Lung (tissue), 11 donors: ENCODE measurements at regions not wholly inside any gene's neighbourhood (a gene's known extent, or its start where the extent isn't known, plus 50 kb on each side); places are given as distances from the start of the nearest gene placed in this dataset.
"Not testable (repeated sequence)": the region's sequence is repeated elsewhere in the genome, so short reads cannot be mapped to it uniquely, and the experiment has no call there.

Experiments used
- ATAC-seq: fragments of 200-7000 bp; cut with Tn5 transposase; one replicate; pipeline ENCODE4 v1.9.1; 2020; ENCODE audit warnings: moderate number of reproducible peaks; ENCODE audit not compliant: insufficient read depth, low FRiP score
- DNase-seq, 3 donors: peaks; one replicate each; pipeline ENCODE4 v3.0.0-alpha.2; 2013 to 2017
- H3K27ac ChIP-seq, 2 donors: one replicate each; pipeline ENCODE4 v1.5.1; 2013; ENCODE audit warnings: mild to moderate bottlenecking in 2 of 2, moderate library complexity in 2 of 2, control low read depth in 1 of 2, inconsistent platforms in 1 of 2, low read depth in 1 of 2, low read length in 1 of 2
- H3K27me3 ChIP-seq, 3 donors: one replicate each; pipeline ENCODE4 v1.5.1; 2013; ENCODE audit warnings: low read length in 2 of 3; ENCODE audit not compliant: control insufficient read depth in 3 of 3, insufficient read depth in 3 of 3
- H3K36me3 ChIP-seq, 4 donors: one replicate each; pipeline ENCODE4 v1.5.1; 2013; ENCODE audit warnings: low read length in 4 of 4, mild to moderate bottlenecking in 1 of 4, moderate library complexity in 1 of 4; ENCODE audit not compliant: control insufficient read depth in 4 of 4, insufficient read depth in 4 of 4
- H3K4me1 ChIP-seq, 5 donors: one replicate each; pipeline ENCODE4 v1.5.1; 2013; ENCODE audit warnings: low read length in 5 of 5, mild to moderate bottlenecking in 2 of 5, moderate library complexity in 1 of 5; ENCODE audit not compliant: control insufficient read depth in 5 of 5, insufficient read depth in 5 of 5
- H3K4me3 ChIP-seq: one replicate; pipeline ENCODE4 v1.5.1; 2013; ENCODE audit warnings: mild to moderate bottlenecking, control low read depth, moderate library complexity
- H3K9ac ChIP-seq, 2 donors: one replicate each; pipeline ENCODE4 v1.5.1; 2013; ENCODE audit warnings: low read length in 2 of 2, control low read depth in 1 of 2; ENCODE audit not compliant: insufficient read depth in 1 of 2
- H3K9me3 ChIP-seq, 4 donors: one replicate each; pipeline ENCODE4 v1.5.1; 2013; ENCODE audit warnings: low read length in 3 of 4, mild to moderate bottlenecking in 1 of 4, moderate library complexity in 1 of 4; ENCODE audit not compliant: control insufficient read depth in 4 of 4, insufficient read depth in 3 of 4
- CTCF ChIP-seq: IDR thresholded peaks from 2 replicates; pipeline ENCODE4 v1.5.1; 2012; ENCODE audit warnings: mild to moderate bottlenecking; ENCODE audit errors: control extremely low read depth, extremely low read depth
- WGBS, 2 donors: extraction: QIAGEN DNeasy Blood & Tissue Kit; methylation state at CpG; one replicate each; pipeline ENCODE4 v1.1.7; 2013; 5-methylcytosine and 5-hydroxymethylcytosine counted together
- donor health status: control.
- donor health status: control.
- donor health status: Bipolar disorder and iron deficiency.
- donor health status: healthy.
- donor health status: DM: yes; HTN: yes; CAD: no.

GRCh38 chr2:8555543-8555942 is 126.3 kb upstream of the ID2 start:
- 97 to 98% methylated on average over 2 of the region's 2 CpGs for WGBS, 2 donors
- H3K27me3 ChIP-seq: no peaks in the 10 kb centered on the region
- H3K27ac ChIP-seq: no peak overlapping the region
- H3K9ac ChIP-seq: no peak overlapping the region
- DNase-seq (no peak), ATAC-seq (no peak)
- TF ChIP-seq CTCF: no peak
- no peak overlapping the region for H3K4me3 ChIP-seq
- peaks cover 0 to 8% (median 2%) of the 10 kb centered on the region in 4 donors for H3K9me3 ChIP-seq
- H3K4me1 ChIP-seq: peaks cover 0 to 11% (median 0%) of the 10 kb centered on the region in 5 donors
- no peaks in the 10 kb centered on the region for H3K36me3 ChIP-seq

GRCh38 chr2:8558096-8558495 is 123.8 kb upstream of the ID2 start:
- no peak overlapping the region for H3K9ac ChIP-seq
- ATAC-seq (no peak), DNase-seq (peak in 1 of 3 donors; percentile 2)
- H3K9me3 ChIP-seq: peaks cover 0 to 11% (median 2%) of the 10 kb centered on the region in 4 donors
- no peaks in the 10 kb centered on the region for H3K27me3 ChIP-seq
- H3K36me3 ChIP-seq: no peaks in the 10 kb centered on the region
- no peaks in the 10 kb centered on the region for H3K4me1 ChIP-seq
- 95 to 96% methylated on average over 3 of the region's 3 CpGs for WGBS, 2 donors
- no peak for TF ChIP-seq CTCF
- H3K27ac ChIP-seq: no peak overlapping the region
- H3K4me3 ChIP-seq: no peak overlapping the region

GRCh38 chr2:8558956-8559355 is 122.9 kb upstream of the ID2 start:
- H3K36me3 ChIP-seq: no peaks in the 10 kb centered on the region
- no peaks in the 10 kb centered on the region for H3K27me3 ChIP-seq
- no peak overlapping the region for H3K9ac ChIP-seq
- WGBS, 2 donors: 94 to 95% methylated on average over 2 of the region's 2 CpGs
- no peak for ATAC-seq
- H3K27ac ChIP-seq: no peak overlapping the region
- DNase-seq: no peak
- TF ChIP-seq CTCF: no peak
- no peak overlapping the region for H3K4me3 ChIP-seq
- no peaks in the 10 kb centered on the region for H3K4me1 ChIP-seq
- peaks cover 0 to 11% (median 2%) of the 10 kb centered on the region in 4 donors for H3K9me3 ChIP-seq

GRCh38 chr2:8559805-8560204 is 122.1 kb upstream of the ID2 start:
- Histone ChIP-seq H3K4me3 (no peak overlapping the region), H3K27me3 (no peaks in the 10 kb centered on the region), H3K27ac (no peak overlapping the region), H3K9ac (no peak overlapping the region), H3K4me1 (no peaks in the 10 kb centered on the region), H3K36me3 (no peaks in the 10 kb centered on the region), H3K9me3 (peaks cover 0 to 10% (median 2%) of the 10 kb centered on the region in 4 donors)
- no peak for TF ChIP-seq CTCF
- 49 to 75% methylated on average over 1 of the region's 1 CpG for whole genome bisulfite sequencing, 2 donors
- DNase-seq: no peak
- no peak for ATAC-seq

GRCh38 chr2:8561692-8562091 is 120.2 kb upstream of the ID2 start:
- H3K9me3 ChIP-seq, H3K27me3 ChIP-seq, H3K4me3 ChIP-seq, DNase-seq, H3K27ac ChIP-seq, ATAC-seq, H3K9ac ChIP-seq, H3K36me3 ChIP-seq, H3K4me1 ChIP-seq: not testable (repeated sequence)
- WGBS, 2 donors: 95 to 96% methylated on average over 1 of the region's 2 CpGs
